ENCODE measurements at regions not wholly inside any gene's neighbourhood (a gene's known extent, or its start where the extent isn't known, plus 50 kb on each side); places are given as distances from the start of the nearest gene placed in this dataset.

DNA sequence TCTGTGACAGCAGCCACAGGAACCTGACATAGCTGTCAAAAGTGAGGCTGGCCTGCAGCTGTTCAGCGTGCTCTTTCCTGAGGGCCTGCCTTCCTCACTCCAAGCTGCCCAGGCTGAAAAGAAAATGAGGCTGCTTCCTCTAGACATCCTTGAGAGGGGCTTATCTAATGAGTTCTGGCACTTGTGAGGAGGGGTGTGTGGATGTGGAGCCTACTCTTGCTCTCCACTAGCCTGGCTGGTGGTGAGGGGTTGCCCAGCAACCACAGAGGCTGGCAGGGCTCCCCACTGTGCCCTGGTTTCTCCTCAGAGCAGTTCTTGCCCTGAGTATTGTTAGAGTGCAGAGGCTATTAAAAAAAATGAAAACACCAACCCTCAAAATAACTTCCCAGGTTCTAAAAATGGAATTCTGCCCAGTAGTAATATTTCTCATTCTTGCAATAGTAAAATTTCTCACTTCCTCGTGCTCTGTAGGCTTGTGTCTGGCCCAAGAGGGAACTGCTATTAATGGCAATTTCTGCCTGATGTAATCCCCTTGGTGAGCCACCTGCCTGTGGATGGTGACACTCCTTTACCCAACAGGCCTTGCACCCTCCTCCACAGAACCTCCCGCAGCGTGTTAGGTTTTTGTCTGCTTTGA, 52.6 kb upstream of the EPS8L3 start (continued):
- TF ChIP-seq, protein P1, sequence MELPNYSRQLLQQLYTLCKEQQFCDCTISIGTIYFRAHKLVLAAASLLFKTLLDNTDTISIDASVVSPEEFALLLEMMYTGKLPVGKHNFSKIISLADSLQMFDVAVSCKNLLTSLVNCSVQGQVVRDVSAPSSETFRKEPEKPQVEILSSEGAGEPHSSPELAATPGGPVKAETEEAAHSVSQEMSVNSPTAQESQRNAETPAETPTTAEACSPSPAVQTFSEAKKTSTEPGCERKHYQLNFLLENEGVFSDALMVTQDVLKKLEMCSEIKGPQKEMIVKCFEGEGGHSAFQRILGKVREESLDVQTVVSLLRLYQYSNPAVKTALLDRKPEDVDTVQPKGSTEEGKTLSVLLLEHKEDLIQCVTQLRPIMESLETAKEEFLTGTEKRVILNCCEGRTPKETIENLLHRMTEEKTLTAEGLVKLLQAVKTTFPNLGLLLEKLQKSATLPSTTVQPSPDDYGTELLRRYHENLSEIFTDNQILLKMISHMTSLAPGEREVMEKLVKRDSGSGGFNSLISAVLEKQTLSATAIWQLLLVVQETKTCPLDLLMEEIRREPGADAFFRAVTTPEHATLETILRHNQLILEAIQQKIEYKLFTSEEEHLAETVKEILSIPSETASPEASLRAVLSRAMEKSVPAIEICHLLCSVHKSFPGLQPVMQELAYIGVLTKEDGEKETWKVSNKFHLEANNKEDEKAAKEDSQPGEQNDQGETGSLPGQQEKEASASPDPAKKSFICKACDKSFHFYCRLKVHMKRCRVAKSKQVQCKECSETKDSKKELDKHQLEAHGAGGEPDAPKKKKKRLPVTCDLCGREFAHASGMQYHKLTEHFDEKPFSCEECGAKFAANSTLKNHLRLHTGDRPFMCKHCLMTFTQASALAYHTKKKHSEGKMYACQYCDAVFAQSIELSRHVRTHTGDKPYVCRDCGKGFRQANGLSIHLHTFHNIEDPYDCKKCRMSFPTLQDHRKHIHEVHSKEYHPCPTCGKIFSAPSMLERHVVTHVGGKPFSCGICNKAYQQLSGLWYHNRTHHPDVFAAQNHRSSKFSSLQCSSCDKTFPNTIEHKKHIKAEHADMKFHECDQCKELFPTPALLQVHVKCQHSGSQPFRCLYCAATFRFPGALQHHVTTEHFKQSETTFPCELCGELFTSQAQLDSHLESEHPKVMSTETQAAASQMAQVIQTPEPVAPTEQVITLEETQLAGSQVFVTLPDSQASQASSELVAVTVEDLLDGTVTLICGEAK (IDR thresholded peaks at IDR 0.05; ENCODE audit: borderline replicate concordance): no peak
- TF ChIP-seq CBX3 (IDR thresholded peaks at IDR 0.05; ENCODE audit: borderline replicate concordance, low read depth) (no peak), PAX8 (IDR thresholded peaks at IDR 0.05) (no peak), SPI1 (IDR thresholded peaks at IDR 0.05; ENCODE audit: borderline replicate concordance, insufficient read depth, low read depth, low read length) (peak; percentile 89), SRF (IDR thresholded peaks at IDR 0.05; ENCODE audit: low read depth in 2 of 2, low read length in 2 of 2) (peak in 1 of 2 experiments; percentile 79; a peak in 1 of 4 replicates), TAF1 (IDR thresholded peaks at IDR 0.05; ENCODE audit: borderline replicate concordance, low read depth, low read length) (no peak), RUNX3 (IDR thresholded peaks at IDR 0.05; ENCODE audit: low read length) (peak; percentile 84), IKZF2 (IDR thresholded peaks at IDR 0.05) (peak; percentile 78 to 83), SIX5 (IDR thresholded peaks at IDR 0.05; ENCODE audit: low read depth, low read length, severe bottlenecking) (no peak), FOS (IDR thresholded peaks at IDR 0.05; ENCODE audit: borderline replicate concordance, extremely low read depth, insufficient read length) (no peak)

All from GM12878 (cell line).